Small intestine (tissue), 7 donors: ENCODE measurements at regions not wholly inside any gene's neighbourhood (a gene's known extent, or its start where the extent isn't known, plus 50 kb on each side); places are given as distances from the start of the nearest gene placed in this dataset.

ENCODE experiments used
- DNase-seq, 2 donors: peaks; one replicate each; pipeline versions ENCODE4 v3.0.0 to v3.0.0-alpha.2; 2013
- FAIRE-seq: peaks from 2 replicates; lab custom pipeline; 2012; peaks lifted over from hg19 to GRCh38; lab: Jason Lieb, UNC
- H3K27ac ChIP-seq, 3 donors: one replicate each; pipeline ENCODE4 v1.5.1; 2013; ENCODE audit warnings: low read length in 2 of 3, mild to moderate bottlenecking in 2 of 3, control low read depth in 1 of 3, inconsistent platforms in 1 of 3, low read depth in 1 of 3, moderate library complexity in 1 of 3
- H3K27me3 ChIP-seq, 3 donors: one replicate each; pipeline ENCODE4 v1.6.1; 2013; ENCODE audit warnings: low read length in 3 of 3, inconsistent platforms in 1 of 3; ENCODE audit not compliant: control insufficient read depth in 3 of 3, insufficient read depth in 3 of 3
- H3K36me3 ChIP-seq, 3 donors: one replicate each; pipeline ENCODE4 v1.6.1; 2013; ENCODE audit warnings: low read length in 3 of 3, inconsistent platforms in 1 of 3, low read depth in 1 of 3, mild to moderate bottlenecking in 1 of 3, moderate library complexity in 1 of 3; ENCODE audit not compliant: control insufficient read depth in 3 of 3, insufficient read depth in 2 of 3
- H3K4me1 ChIP-seq, 3 donors: one replicate each; pipeline ENCODE4 v1.6.1; 2013; ENCODE audit warnings: low read length in 2 of 3, inconsistent platforms in 1 of 3, low read depth in 1 of 3, mild to moderate bottlenecking in 1 of 3, moderate library complexity in 1 of 3; ENCODE audit not compliant: control insufficient read depth in 3 of 3, insufficient read depth in 2 of 3
- H3K4me3 ChIP-seq, 3 donors: one replicate each; pipeline ENCODE4 v1.5.1; 2013; ENCODE audit warnings: low read length in 3 of 3, control low read depth in 1 of 3, inconsistent platforms in 1 of 3, low read depth in 1 of 3, mild to moderate bottlenecking in 1 of 3, moderate library complexity in 1 of 3
- H3K9me3 ChIP-seq, 2 donors: one replicate each; pipeline ENCODE4 v1.6.1; 2013; ENCODE audit warnings: low read depth in 1 of 2, low read length in 1 of 2; ENCODE audit not compliant: control insufficient read depth in 2 of 2, insufficient read depth in 1 of 2
- WGBS, 3 donors: extraction: QIAGEN DNeasy Blood & Tissue Kit; methylation state at CpG; one replicate each; pipeline ENCODE4 v1.1.7; 2013; 5-methylcytosine and 5-hydroxymethylcytosine counted together
- donor health status: healthy with polysubstance abuse.
- donor health status: control.
- donor health status: control.
- donor health status: Bipolar disorder and iron deficiency.
- donor health status: healthy.

GRCh38 chr21:16046656-16047330 is 317.0 kb downstream of the USP25 start:
- H3K27ac ChIP-seq = no peak overlapping the region
- H3K4me1 ChIP-seq = no peaks in the 10 kb centered on the region
- H3K4me3 ChIP-seq = no peak overlapping the region
- FAIRE-seq (no peak), DNase-seq (no peak)
- H3K27me3 ChIP-seq = no peaks in the 10 kb centered on the region
- no peaks in the 10 kb centered on the region for H3K36me3 ChIP-seq
- no peaks in the 10 kb centered on the region for H3K9me3 ChIP-seq
- 81 to 83% (median 82%) methylated on average over 5 of the region's 5 CpGs for WGBS, 3 donors

- H3K4me1 ChIP-seq = no peaks in the 10 kb centered on the region
- DNase-seq (no peak), FAIRE-seq (no peak)
- H3K36me3 ChIP-seq = no peaks in the 10 kb centered on the region
- no peaks in the 10 kb centered on the region for H3K9me3 ChIP-seq
- no peak overlapping the region for H3K27ac ChIP-seq
- no peaks in the 10 kb centered on the region for H3K27me3 ChIP-seq
- H3K4me3 ChIP-seq = no peak overlapping the region
- WGBS, 3 donors = 84 to 89% (median 88%) methylated on average over 3 of the region's 3 CpGs
Measured at GRCh38 chr21:16047904-16048303, 318.1 kb downstream of the USP25 start.

- H3K27ac ChIP-seq = no peak overlapping the region
- H3K27me3 ChIP-seq = no peaks in the 10 kb centered on the region
- no peak overlapping the region for H3K4me3 ChIP-seq
- no peaks in the 10 kb centered on the region for H3K36me3 ChIP-seq
- WGBS, 3 donors = 76 to 93% (median 89%) methylated on average over 1 of the region's 1 CpG
- no peaks in the 10 kb centered on the region for H3K4me1 ChIP-seq
- FAIRE-seq (no peak), DNase-seq (no peak)
- H3K9me3 ChIP-seq = no peaks in the 10 kb centered on the region
Measured at GRCh38 chr21:16055014-16055413, 325.2 kb downstream of the USP25 start.

- H3K27me3 ChIP-seq = no peaks in the 10 kb centered on the region
- FAIRE-seq (no peak), DNase-seq (no peak)
- H3K4me1 ChIP-seq = no peaks in the 10 kb centered on the region
- no peak overlapping the region for H3K27ac ChIP-seq
- H3K36me3 ChIP-seq = no peaks in the 10 kb centered on the region
- peaks cover 0 to 6% of the 10 kb centered on the region in 2 donors for H3K9me3 ChIP-seq
- no peak overlapping the region for H3K4me3 ChIP-seq
Measured at GRCh38 chr21:16058896-16059295, 329.1 kb downstream of the USP25 start.

- FAIRE-seq (no peak), DNase-seq (no peak)
- no peaks in the 10 kb centered on the region for H3K36me3 ChIP-seq
Measured at GRCh38 chr21:16059981-16060380, 330.2 kb downstream of the USP25 start.

GRCh38 chr21:16061194-16061593 is 331.4 kb downstream of the USP25 start:
- no peaks in the 10 kb centered on the region for H3K36me3 ChIP-seq
- WGBS, 3 donors = 85 to 92% (median 88%) methylated on average over 9 of the region's 9 CpGs
- no peak for FAIRE-seq

More at GRCh38 chr21:16059981-16060380, 330.2 kb downstream of the USP25 start:
- Histone ChIP-seq H3K4me3 (no peak overlapping the region), H3K9me3 (peaks cover 0 to 6% of the 10 kb centered on the region in 2 donors), H3K4me1 (no peaks in the 10 kb centered on the region), H3K27me3 (no peaks in the 10 kb centered on the region), H3K27ac (no peak overlapping the region)
- 80 to 89% (median 84%) methylated on average over 4 of the region's 4 CpGs for WGBS, 3 donors

GRCh38 chr21:16069178-16070112 is 339.7 kb downstream of the USP25 start:
- FAIRE-seq (no peak), DNase-seq (no peak)
- H3K36me3 ChIP-seq = no peaks in the 10 kb centered on the region
- 78 to 82% (median 79%) methylated on average over 9 of the region's 9 CpGs for WGBS, 3 donors
- no peaks in the 10 kb centered on the region for H3K27me3 ChIP-seq
- H3K4me3 ChIP-seq = no peak overlapping the region
- H3K27ac ChIP-seq = no peak overlapping the region
- H3K4me1 ChIP-seq = no peaks in the 10 kb centered on the region
- no peaks in the 10 kb centered on the region for H3K9me3 ChIP-seq

More at GRCh38 chr21:16061194-16061593, 331.4 kb downstream of the USP25 start:
- no peaks in the 10 kb centered on the region for H3K4me1 ChIP-seq
- no peak overlapping the region for H3K27ac ChIP-seq
- no peak overlapping the region for H3K4me3 ChIP-seq
- peaks cover 0 to 6% of the 10 kb centered on the region in 2 donors for H3K9me3 ChIP-seq
- DNase-seq = no peak
- no peaks in the 10 kb centered on the region for H3K27me3 ChIP-seq

GRCh38 chr21:16070207-16070651 is 340.4 kb downstream of the USP25 start:
- no peak overlapping the region for H3K27ac ChIP-seq
- no peak for DNase-seq
- H3K4me1 ChIP-seq = no peaks in the 10 kb centered on the region
- H3K27me3 ChIP-seq = no peaks in the 10 kb centered on the region
- FAIRE-seq = no peak
- no peak overlapping the region for H3K4me3 ChIP-seq
- H3K36me3 ChIP-seq = no peaks in the 10 kb centered on the region
- H3K9me3 ChIP-seq = no peaks in the 10 kb centered on the region
- 78 to 90% (median 86%) methylated on average over 7 of the region's 7 CpGs for WGBS, 3 donors
